Keratinocyte (primary cell): ENCODE measurements at regions not wholly inside any gene's neighbourhood (a gene's known extent, or its start where the extent isn't known, plus 50 kb on each side); places are given as distances from the start of the nearest gene placed in this dataset.

Experiments
- DNase-seq: peaks from one replicate; pipeline ENCODE4 v3.0.0-alpha.2; 2011; ENCODE audit warnings: low read depth, missing footprints, low spot score
- FAIRE-seq: peaks from 2 replicates; lab custom pipeline; 2011; peaks lifted over from hg19 to GRCh38; lab: Jason Lieb, UNC
- H2AFZ ChIP-seq: 2 replicates; pipeline ENCODE4 v1.6.0; 2012; ENCODE audit warnings: low read length, control low read depth, inconsistent platforms; ENCODE audit not compliant: control insufficient read depth
- H3K27ac ChIP-seq: 2 replicates; pipeline ENCODE4 v1.5.1; 2011; ENCODE audit warnings: low read length; ENCODE audit not compliant: control insufficient read depth, insufficient read depth
- H3K27me3 ChIP-seq: 3 replicates; pipeline ENCODE4 v1.6.0; 2011; ENCODE audit warnings: low read length; ENCODE audit not compliant: control insufficient read depth, insufficient read depth; ENCODE audit errors: extremely low read depth
- H3K36me3 ChIP-seq, 2 experiments: 2 replicates in 1 of 2; 3 replicates in 1 of 2; pipeline ENCODE4 v1.5.1; 2011; ENCODE audit warnings: low read length in 2 of 2, mild to moderate bottlenecking in 1 of 2; ENCODE audit not compliant: control insufficient read depth in 2 of 2, insufficient read depth in 2 of 2; ENCODE audit errors: extremely low read depth in 1 of 2
- H3K4me1 ChIP-seq: 3 replicates; pipeline ENCODE4 v1.5.1; 2011; ENCODE audit warnings: low read length; ENCODE audit not compliant: control insufficient read depth, insufficient read depth; ENCODE audit errors: extremely low read depth
- H3K4me2 ChIP-seq: 3 replicates; pipeline ENCODE4 v1.6.0; 2011; ENCODE audit warnings: low read depth, low read length; ENCODE audit not compliant: control insufficient read depth, insufficient read depth; ENCODE audit errors: extremely low read depth
- H3K4me3 ChIP-seq, 3 experiments: fragments of 200-600 bp in 1 of 3; sonication (generic) in 1 of 3; 2 replicates in 2 of 3; 3 replicates in 1 of 3; pipeline ENCODE4 v1.5.1; 2011 to 2016; ENCODE audit warnings: low read length in 3 of 3, mild to moderate bottlenecking in 3 of 3, control low read depth in 2 of 3, inconsistent platforms in 1 of 3, low read depth in 1 of 3, mixed read lengths in 1 of 3, mixed run types in 1 of 3, moderate library complexity in 1 of 3; ENCODE audit not compliant: control insufficient read depth in 2 of 3, insufficient read depth in 2 of 3; ENCODE audit errors: extremely low read depth in 1 of 3
- H3K79me2 ChIP-seq: 2 replicates; pipeline ENCODE4 v1.6.0; 2012; ENCODE audit warnings: low read length; ENCODE audit not compliant: control insufficient read depth, insufficient read depth
- H3K9ac ChIP-seq: 3 replicates; pipeline ENCODE4 v1.6.0; 2011; ENCODE audit warnings: low read length; ENCODE audit not compliant: control insufficient read depth, insufficient read depth; ENCODE audit errors: extremely low read depth
- H3K9me1 ChIP-seq: 3 replicates; pipeline ENCODE4 v1.6.0; 2011; ENCODE audit warnings: low read length; ENCODE audit not compliant: control insufficient read depth, insufficient read depth; ENCODE audit errors: extremely low read depth
- H3K9me3 ChIP-seq: 2 replicates; pipeline ENCODE4 v1.5.1; 2012; ENCODE audit warnings: low read depth, low read length; ENCODE audit not compliant: control insufficient read depth
- H4K20me1 ChIP-seq: 3 replicates; pipeline ENCODE4 v1.6.0; 2011; ENCODE audit warnings: low read length; ENCODE audit not compliant: control insufficient read depth, insufficient read depth; ENCODE audit errors: extremely low read depth
- EZH2 ChIP-seq: IDR thresholded peaks from one replicate; pipeline ENCODE4 v1.6.1; 2012; ENCODE audit warnings: inconsistent platforms, mild to moderate bottlenecking, low read length, moderate library complexity
- dilution Hi-C: fragments of 300-500 bp; cut with MboI; formaldehyde crosslinking; loops from one replicate; pipeline ENCODE4 v1.7.0; 2020; ENCODE audit warnings: low sequenced_read_pairs; ENCODE audit not compliant: extremely low pct_ligation_motif_present
- TF ChIP-seq, protein P1 (sequence below), 3 experiments: IDR thresholded peaks in 1 of 3; conservative IDR thresholded peaks in 1 of 3; optimal IDR thresholded peaks in 1 of 3; 2 replicates in 2 of 3; 3 replicates in 1 of 3; pipeline versions ENCODE3 to v1.5.1; 2011; ENCODE audit warnings: low read length in 3 of 3, mild to moderate bottlenecking in 3 of 3, moderate library complexity in 2 of 3, control low read depth in 1 of 3, inconsistent platforms in 1 of 3; ENCODE audit not compliant: insufficient read depth in 2 of 3; ENCODE audit errors: extremely low read depth in 1 of 3

DNA sequence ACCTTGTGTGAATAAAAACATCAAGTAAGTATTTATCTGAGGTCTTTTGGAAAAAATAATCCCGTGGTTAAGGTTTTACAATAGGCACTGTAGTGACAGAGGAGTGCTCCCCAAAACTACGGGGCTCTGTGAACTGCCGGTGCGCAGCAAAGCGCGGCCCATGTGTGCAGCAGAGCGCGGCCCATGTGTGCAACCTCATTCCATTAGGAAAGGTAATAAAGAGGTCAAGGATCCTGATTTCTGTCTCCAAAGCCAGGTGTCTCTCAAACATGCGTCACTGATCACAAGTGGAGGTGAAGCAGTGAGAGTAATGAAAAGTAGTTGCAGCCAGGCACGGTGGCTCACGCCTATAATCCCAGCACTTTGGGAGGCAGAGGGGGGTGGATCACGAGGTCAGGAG is 58.7 kb downstream of the MRPL57 start:
- TF ChIP-seq, protein P1, sequence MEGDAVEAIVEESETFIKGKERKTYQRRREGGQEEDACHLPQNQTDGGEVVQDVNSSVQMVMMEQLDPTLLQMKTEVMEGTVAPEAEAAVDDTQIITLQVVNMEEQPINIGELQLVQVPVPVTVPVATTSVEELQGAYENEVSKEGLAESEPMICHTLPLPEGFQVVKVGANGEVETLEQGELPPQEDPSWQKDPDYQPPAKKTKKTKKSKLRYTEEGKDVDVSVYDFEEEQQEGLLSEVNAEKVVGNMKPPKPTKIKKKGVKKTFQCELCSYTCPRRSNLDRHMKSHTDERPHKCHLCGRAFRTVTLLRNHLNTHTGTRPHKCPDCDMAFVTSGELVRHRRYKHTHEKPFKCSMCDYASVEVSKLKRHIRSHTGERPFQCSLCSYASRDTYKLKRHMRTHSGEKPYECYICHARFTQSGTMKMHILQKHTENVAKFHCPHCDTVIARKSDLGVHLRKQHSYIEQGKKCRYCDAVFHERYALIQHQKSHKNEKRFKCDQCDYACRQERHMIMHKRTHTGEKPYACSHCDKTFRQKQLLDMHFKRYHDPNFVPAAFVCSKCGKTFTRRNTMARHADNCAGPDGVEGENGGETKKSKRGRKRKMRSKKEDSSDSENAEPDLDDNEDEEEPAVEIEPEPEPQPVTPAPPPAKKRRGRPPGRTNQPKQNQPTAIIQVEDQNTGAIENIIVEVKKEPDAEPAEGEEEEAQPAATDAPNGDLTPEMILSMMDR (optimal IDR thresholded peaks at IDR 0.05 in 1 of 3, IDR thresholded peaks at IDR 0.05 in 1 of 3, conservative IDR thresholded peaks at IDR 0.05 in 1 of 3; ENCODE audit: extremely low read depth in 1 of 3, insufficient read depth in 2 of 3, low read length in 3 of 3) = no peak
- no peak for TF ChIP-seq EZH2
- H3K36me3 ChIP-seq = no peaks in the 10 kb centered on the region
- no peaks in the 10 kb centered on the region for H3K79me2 ChIP-seq
- no peaks in the 10 kb centered on the region for H3K27me3 ChIP-seq
- no peak for FAIRE-seq
- no peak overlapping the region for H3K4me2 ChIP-seq
- no peak overlapping the region for H3K9ac ChIP-seq
- H4K20me1 ChIP-seq = no peaks in the 10 kb centered on the region
- no peak overlapping the region for H2AFZ ChIP-seq
- no peak overlapping the region for H3K27ac ChIP-seq
- no peaks in the 10 kb centered on the region for H3K9me3 ChIP-seq
- peaks cover 4% of the 10 kb centered on the region for H3K4me1 ChIP-seq
- DNase-seq = no peak
- no peak overlapping the region for H3K4me3 ChIP-seq
- H3K9me1 ChIP-seq = no peaks in the 10 kb centered on the region
- dilution Hi-C loops = no loop called here

DNA sequence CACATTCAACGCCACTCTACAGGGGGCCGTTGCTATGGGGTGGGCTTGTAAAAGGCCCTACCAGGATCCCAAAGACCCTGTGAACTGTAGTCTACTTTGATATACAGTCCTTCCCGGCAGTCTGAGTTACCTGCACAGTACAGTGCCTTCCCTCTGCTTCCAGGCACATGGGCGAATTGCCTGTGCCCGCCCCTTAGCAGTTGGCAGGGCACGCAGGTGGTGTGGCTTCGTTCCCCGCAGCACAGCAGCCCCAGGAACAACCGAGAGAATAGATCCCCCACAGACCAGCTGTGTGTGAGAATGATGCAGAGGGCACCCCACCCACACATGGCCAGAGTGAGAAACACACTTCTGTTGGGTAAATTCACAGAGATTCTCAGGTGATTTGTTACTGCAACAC is 60.6 kb downstream of the MRPL57 start:
- Histone ChIP-seq H3K4me1 (no peaks in the 10 kb centered on the region), H3K9me1 (no peaks in the 10 kb centered on the region), H2AFZ (no peak overlapping the region), H3K9ac (no peak overlapping the region), H3K4me2 (no peak overlapping the region), H3K27ac (no peak overlapping the region), H3K36me3 (no peaks in the 10 kb centered on the region), H3K27me3 (no peaks in the 10 kb centered on the region), H3K4me3 (no peak overlapping the region), H3K79me2 (no peaks in the 10 kb centered on the region), H4K20me1 (no peaks in the 10 kb centered on the region), H3K9me3 (no peaks in the 10 kb centered on the region)
- DNase-seq (no peak), FAIRE-seq (no peak)
- TF ChIP-seq, protein P1 (optimal IDR thresholded peaks at IDR 0.05 in 1 of 3, IDR thresholded peaks at IDR 0.05 in 1 of 3, conservative IDR thresholded peaks at IDR 0.05 in 1 of 3; ENCODE audit: extremely low read depth in 1 of 3, insufficient read depth in 2 of 3, low read length in 3 of 3) = no peak
- TF ChIP-seq EZH2 = no peak
- dilution Hi-C loops = no loop called here
